OCI-LY3 (cell line): ENCODE measurements at regions not wholly inside any gene's neighbourhood (a gene's known extent, or its start where the extent isn't known, plus 50 kb on each side); places are given as distances from the start of the nearest gene placed in this dataset.

ENCODE experiments used
- CTCF ChIP-seq: fragments of 200-600, 300-600 bp; sonication (generic); IDR thresholded peaks from 2 replicates; pipeline ENCODE4 v1.5.1; 2014; ENCODE audit warnings: antibody characterized with exemption, low read length, low read depth
- EZH2phosphoT487 ChIP-seq: fragments of 200-600 bp; shearing (Covaris generic); IDR thresholded peaks from 2 replicates; pipeline ENCODE4 v1.6.1; 2018; ENCODE audit warnings: antibody characterized with exemption, mixed run types, low read depth

DNA sequence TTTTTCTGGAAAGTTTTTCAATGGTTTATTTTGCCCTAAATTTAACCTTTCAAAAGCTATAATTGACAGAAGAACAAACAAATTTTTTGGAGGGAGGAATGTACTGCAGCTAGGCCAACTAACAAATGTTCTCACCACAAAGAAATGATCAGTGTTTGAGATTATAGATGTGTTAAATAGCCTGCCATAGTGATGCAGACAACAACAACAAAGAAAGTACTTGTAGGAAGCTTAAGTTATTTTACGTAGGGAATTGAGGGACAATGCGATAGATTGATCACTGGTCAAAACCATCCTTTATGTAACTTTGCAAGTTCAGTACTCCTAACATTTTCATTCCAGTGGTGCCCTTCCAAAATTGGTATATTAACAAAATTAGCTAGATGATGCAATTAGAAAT lies 340.4 kb downstream of the SH3BGRL start:
- TF ChIP-seq CTCF: no peak
- no peak for TF ChIP-seq EZH2phosphoT487
